ENCODE measurements at regions not wholly inside any gene's neighbourhood (a gene's known extent, or its start where the extent isn't known, plus 50 kb on each side); places are given as distances from the start of the nearest gene placed in this dataset.
"Not testable (repeated sequence)": the region's sequence is repeated elsewhere in the genome, so short reads cannot be mapped to it uniquely, and the experiment has no call there.

DNA sequence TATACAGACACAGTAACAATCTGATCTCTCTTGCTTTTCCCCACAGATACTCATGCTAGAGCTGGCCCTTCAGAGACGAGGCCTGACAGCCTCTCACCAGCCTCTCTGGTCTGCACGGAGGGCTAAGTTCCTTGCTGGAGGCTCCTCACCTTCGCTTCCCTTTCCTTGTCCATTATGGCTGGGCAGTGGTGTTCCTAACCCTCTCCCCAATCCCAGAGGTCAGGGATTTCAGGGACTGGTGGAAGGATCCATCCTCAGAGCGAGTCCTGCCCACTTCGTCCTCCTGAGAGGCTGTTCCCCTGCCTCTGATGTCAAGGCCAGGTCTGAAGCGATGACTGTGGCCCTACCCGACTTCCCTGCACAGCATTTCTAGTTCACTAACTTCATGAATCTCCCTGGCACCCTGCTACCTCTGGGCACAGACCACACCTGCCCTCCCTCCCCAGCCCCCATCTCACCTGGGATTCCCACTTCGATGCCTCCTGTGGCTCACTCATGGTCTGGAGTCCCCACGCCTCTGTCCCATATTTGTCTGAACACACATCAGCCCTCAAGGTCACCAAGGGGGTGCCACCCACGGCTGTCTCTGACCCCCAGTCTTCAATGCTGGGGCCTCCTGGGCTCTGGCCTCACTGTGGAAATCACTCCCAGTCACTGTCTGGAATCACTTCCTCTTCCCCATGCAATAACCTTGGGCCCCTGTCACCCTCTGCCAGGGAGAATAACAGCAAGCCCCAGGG, 124.9 kb upstream of the PRR20G start:
- no peak for DNase-seq

DNA sequence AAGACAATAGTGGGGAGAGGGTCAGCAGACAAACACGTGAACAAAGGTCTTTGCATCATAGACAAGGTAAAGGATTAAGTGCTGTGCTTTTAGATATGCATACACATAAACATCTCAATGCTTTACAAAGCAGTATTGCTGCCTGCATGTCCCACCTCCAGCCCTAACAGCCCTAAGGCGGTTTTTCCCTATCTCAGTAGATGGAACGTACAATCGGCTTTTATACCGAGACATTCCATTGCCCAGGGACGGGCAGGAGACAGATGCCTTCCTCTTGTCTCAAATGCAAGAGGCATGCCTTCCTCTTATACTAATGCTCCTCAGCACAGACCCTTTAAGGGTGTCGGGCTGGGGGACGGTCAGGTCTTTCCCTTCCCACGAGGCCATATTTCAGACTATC, 124.0 kb upstream of the PRR20G start:
- DNase-seq: not testable (repeated sequence)

DNA sequence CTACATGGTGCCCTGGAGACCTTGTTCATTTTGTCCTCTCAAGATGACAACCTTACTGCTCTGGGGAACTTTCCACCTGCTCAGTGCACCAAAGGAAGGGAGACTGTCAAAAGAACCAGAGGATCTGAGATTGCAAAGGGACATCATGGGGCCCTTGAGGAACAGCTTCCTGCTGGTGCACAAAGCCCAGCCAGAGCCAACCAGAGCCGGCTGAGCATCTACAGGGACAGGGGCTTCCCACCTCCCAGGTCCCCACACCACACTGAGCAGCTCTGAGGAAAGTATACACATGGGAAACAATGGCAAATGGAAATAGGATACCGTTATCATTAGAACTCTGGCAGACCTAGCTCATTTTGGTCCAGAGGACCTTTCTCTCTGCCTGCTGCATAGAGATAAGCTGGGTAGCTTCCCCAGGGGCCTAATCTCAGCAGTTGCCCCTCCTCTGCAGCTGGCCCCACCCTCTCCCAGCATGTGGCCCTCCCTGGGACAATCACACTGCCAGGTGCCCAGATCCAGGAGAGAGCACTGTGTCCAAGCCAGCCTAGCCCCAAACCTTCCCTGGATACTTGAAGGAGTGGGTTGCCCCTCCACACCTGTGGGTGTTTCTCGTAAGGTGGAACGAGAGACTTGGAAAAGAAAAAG, 123.4 kb upstream of the PRR20G start:
- DNase-seq: no peak

DNA sequence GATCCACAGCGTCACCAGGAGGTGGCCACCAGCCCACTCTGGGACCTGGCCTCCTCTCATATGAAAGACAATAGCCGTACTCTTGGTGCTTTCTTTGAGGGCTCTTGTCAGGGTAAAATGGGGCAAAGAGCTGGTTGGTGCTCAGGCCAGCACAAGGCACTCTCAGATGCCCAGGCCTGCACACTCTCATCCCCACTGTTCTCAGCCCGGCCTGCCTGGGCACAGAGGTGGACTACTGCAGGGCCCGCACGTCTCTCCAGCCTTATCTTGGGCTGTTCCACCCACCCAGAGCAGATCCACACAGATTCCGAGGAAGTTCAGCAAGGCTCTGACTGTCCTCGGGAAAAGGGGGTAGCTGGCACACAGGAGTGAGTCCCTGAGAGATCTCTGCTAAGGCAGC, 122.8 kb upstream of the PRR20G start:
- DNase-seq: no peak

DNA sequence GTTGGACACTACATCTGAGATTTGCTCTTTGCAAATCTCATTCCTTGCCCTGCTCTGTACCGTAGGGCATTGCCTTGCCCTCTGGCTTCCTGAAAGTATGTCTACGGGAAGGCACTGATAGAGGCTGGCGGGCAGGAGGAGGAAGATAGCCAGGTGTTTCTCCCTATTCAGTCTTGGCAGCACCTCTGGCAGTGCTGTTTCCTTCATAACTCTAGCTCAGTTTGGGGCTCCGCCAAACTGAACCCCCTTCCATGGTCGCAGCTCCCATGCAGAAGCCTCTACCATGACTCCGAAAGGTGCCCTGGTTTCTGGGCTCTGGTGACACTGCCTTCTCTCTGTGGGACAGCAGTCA, 122.3 kb upstream of the PRR20G start:
- no peak for DNase-seq

DNA sequence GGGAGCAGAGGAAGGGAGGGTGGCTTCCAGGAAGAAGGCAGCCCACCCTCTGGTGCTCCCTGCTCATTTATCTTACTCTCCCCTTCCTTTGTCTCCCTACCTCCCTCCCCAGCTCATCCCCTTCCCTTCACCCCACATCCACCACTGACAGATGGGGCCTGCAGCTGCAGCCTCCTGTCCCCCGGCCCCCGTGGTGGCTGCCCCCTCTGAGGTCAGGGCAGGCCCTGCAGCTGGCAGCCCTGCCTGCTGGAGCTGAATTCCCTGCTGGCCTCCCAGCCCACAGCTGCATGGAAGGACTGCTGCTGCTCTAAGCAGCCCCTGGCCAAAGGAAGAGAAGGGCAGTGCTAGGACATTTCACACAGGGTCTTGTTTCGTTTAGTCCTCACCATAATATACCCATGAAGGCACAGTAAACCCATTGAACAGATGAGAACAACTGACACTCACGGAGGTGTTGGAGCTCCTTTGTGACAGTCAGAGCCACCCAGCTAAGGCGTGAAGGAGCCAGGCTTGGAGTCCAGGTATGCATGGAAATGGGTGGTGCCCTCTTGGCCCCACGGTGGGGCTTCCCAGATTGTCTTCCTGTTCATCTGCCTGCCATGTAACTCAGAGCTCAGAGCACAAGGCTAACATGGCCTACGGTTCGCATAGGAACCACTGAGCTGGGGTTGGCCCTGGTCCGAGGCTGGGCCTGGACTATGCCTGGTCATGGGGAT, 121.7 kb upstream of the PRR20G start:
- DNase-seq: no peak

DNA sequence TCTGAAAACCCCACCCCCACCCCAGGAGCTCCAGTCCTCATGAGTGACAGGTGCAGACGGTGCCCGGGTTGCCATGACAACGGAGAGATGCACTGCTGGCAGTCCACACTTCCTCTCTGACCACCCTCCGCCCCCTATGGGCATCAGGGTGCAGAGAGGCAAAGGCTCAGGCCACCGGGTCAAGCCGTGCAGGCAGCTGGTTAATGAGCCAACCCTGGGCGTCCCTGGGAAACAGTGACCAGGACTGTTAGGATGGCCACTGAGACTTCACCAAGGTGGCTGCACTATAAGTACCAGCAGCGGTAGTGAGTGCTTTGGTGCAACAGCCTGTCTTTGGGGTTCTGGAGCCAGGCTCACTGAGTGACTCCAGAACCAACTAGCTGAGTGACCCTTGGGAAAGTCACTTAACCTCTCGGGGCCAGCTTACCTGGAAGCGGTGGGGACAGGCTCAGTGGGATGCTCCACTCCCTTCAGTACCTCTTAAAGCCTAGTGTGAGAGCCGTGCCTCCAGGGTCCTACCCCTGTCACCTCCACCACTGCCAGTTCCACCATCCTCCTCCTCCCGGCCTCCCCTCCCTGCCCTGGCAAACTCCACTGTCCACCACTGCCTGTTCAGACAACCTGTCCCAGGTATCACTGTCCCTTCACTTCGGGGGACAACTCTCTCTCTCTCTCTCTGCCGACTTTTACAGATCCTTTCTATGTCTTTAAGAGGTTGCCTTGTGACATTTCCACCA, 121.0 kb upstream of the PRR20G start:
- DNase-seq: peak; percentile 20

DNA sequence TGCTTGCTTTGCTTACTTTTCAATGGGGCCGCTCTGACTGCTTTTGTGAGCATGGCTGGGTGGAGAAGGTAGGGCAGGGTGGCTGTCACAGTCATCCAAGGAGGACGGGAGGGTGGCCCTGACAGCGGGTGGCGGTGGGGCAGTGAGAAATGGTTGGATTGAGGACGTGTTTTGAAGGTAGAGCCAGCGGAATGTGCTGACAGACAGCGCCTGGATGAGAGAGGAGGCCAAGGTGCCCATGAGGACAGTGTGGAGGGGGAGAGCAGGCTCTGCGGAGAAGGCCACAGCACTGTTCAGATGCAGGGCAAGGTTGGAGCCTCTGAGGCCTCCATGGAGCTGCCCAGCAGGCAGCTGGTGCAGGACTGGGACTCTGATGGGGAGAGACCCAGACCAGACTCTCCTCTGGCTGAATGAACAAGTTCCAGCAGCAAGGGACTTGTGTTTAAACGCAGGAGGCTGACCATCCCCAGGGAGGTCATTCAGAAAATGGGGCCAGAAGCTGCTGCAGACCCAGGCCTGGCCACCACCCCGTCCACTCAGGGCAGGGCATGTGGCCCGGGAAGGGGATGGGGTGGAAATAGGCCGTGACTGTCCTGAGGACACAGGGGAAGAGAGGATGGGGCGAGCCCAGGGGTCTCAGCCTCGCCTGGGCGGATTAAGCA, 120.3 kb upstream of the PRR20G start:
- no peak for DNase-seq

DNA sequence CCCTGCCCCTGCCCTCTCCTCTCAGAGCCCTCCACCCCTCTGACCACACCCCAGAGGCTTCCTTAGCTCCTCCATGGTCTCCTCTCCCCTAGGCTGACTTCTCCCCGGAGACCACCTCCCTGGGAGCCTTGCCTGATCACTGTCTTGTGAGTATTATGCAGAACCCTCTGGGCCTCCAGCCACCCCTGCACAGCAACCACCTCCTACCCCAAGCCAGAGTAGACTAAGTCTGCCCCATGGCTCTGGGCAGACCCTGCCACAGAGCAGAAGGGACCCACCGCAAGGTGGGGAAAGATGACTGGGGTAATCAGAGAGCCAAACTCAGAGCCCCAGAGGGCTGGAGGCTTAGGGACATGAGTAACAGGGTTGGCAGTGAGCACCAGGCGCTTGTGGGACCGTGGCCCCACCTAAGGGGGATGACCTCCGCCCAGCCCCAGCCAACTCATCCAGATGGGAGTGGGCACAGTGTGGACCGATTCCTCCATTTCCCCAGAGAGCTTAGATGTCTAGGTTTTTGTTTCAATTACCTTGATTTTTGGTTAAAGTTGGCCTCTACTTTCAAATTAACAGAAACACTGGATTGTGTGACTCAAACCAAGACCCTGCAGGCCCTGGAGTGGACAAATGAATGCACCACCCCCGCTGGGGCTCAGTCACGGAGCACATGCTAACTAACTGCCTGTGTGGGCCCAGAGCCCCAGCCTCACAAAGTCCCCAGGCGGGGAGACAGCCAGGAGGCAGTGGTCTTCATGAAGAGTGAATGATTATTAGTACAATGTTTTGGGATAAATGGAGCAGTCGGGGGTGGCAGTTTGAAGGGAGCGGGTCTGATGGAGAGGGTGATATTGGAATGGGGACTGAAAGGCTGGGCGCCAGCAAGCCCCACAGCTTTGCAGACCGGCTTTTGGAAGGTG, 119.4 kb upstream of the PRR20G start:
- DNase-seq: no peak

DNA sequence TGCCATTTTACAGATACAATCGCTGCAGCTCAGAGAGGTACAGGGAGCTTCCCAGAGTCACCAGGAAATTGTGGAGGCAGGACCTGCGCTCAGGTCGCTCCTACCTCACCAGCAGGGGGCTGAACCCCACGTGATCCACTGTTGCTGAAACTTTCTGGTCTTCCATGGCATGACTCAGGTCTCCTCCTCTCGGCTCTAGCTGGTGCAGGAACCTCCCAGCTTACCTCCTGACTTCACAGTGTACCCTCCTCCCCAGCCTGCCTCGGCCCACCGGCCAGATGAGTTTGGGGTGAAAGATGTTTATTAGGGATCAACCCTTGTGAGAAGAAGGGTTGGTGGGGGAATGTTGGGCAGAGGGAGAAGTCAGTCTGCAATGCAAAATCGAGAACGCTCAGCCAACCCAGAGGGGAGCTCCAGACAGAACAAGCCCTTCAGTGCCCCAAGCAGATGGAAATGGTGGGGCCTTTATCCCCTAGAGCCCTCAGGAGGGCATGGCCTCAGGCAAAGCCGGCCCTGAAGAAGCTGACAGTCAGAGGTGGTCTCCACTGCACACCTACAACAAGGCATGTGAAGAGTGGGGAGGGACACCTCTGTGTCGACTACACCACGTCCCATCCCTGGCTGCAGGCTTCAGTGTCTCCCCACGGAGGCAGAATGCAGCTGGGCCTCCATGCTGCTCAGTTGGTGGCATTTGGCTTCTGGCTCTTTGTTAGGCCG, 118.6 kb upstream of the PRR20G start:
- DNase-seq: no peak

DNA sequence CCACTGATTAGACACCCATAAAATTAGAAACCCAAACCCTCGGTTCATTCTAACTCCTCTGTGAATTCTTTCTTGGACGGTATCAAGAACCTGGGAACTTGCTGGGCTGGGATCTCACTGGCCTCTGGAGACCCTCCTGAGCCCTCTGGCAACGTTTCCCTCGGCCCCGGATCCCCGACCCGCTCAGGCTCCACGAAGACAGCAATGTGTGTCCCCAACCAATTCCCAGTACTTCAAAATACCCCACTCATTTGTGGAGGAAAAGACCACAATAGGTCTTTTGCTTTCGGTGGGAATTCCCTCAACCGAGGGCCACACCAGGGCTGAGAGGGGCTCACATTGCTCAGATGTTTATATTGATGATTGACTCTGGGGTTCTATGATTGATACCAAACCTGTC, 117.9 kb upstream of the PRR20G start:
- no peak for DNase-seq

DNA sequence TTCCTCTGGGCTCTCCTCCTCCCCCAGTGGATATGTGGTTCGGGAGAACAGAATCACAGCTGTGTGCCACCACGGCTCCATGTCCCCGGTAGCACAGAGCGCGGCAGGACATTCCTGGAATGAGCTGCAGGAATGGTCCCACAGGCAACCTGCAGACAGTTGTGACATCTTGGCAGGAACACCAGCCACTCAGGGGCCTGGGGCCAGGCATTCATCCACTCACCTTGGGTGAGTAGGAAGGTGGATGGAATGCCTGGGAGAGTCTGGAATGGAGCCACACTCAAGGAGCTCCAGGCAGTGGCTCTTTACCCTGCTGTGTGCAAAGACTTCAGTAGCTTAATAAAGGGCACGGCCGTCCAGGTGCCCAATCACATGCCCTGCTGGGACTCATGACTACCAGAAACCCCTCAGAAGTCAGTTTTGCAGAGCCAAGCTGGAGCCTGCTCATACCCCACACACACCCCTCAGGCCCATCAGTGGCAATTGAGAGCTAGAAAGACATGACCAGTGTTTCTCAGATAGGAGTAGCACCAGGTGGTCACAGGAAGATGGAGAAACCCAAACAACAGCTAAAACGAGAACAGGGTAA, 117.3 kb upstream of the PRR20G start:
- DNase-seq: no peak

DNA sequence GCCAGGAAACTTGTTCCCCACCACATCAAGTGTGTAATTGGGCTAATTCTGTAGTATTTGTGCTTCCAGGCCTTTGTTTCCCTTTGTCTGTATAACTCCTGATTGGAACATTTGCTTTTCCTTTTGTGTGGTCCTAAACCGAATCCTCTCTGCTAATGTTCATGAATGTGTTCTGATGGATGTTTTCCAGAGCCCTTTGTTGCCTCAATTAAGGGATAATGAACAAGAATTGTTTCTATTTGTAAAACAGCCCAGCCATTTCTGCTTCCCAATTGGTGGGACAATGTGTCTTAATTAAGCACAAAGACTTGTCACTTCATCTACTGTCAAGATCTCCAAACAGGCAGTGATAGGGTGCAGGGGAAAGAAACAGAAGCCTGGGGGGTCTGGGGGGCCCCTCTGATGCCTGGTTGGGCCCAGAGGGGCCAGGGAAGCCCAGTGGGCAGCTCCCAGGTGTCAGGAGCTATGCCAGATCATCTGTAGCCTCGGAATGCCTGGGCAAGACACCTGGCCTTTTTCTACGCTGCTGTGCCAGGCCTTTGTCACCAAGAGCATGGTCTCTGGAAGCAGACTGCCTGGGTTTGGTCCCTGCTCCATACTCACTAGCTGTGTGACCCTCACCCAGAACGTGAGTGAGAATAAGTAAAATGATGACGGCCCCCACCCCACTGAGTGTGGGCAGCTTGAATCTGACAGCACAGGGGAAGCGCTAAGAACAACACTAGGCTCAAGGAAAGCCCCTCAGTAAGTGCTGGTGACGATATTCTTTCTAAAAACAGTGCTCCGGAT, 116.6 kb upstream of the PRR20G start:
- DNase-seq: peak; percentile 83

DNA sequence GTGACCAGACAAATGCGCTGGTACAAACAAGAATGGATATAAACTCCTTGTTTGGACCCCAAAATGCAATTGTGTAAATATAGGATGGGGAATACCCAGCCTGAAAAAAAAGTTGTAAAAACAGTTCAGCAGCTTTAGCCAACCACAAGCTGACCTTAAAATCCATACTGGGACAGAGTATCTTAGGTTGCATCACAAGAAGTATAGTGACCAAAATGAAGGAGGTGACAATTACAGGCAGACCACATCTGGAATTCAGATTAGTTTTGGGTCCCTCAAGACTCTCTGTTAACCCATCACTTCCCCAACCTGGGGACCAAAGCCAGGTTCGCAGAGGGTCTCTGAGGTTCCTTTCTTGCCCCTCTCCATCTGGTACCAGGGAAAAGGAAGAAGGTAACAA, 115.9 kb upstream of the PRR20G start:
- DNase-seq: no peak

DNA sequence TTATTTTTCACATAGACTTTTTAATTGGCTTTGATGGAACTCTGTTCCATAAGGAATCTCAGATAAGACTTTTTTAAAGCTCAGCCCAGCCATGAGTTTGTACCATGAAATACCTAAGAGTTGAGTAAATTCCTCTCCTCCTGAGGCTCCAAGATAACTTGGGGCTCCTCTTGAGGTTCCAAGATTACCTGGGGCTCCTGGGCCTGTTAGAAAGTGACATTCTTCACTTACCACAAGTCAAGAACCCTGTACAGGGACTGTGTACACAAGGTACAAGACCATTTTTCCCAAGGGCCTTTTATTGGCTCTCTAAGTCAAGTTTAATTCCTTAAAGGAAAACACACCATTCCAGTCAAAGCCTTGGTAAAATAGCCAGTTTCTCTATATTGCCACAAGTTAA, 111.3 kb upstream of the PRR20G start:
- DNase-seq: no peak

DNA sequence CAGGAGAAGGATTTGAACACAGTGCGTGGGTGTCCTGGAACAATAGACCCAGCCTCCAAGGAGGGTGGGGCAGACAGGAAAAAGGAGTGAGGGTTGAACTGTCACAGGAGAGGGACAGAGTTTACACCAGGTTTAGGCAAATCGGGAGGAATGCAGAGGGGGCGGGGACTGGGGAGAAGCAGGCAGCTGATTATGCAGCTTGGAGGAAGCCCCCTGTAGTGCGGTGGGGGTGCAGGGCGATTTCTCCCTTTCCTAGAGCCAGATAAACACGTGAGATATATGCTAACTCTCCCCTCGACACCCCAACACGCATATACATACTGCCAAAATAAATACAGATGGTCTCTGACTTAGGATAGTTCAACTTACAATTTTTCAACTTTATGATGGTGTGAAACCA, 108.6 kb upstream of the PRR20G start:
- no peak for DNase-seq

DNA sequence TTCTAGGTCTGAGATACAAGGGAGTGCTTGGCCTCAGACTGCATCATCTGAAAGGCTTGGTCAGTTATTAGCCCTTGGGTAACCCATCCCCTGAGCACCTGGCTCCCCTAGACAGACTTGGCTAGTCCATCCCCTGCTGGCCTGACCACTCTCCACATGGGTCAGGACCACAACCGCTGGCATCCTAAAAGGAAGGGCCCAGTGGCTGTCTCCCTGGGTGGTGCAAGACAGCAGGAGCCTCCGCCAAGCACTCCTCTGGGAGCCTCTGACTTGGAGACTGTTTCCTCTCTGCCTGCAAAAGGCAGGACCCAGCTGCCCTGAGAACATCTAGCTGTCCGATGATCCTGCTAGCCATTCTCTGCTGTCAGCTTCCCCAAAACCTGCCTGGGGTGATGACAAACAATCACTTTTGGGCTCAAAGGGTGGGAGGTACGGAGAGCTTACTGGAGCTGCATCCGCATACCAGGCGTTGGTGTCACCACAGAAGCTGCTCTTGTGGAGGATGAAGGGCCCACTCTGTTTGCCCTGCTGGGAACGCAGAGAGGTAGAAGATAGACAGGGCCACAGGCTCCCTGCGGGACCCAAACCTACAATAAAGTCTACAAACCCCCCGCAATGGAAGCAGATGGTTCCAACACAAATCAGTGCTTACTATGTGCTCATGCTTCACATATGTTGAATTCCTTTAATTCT, 108.0 kb upstream of the PRR20G start:
- DNase-seq: no peak

DNA sequence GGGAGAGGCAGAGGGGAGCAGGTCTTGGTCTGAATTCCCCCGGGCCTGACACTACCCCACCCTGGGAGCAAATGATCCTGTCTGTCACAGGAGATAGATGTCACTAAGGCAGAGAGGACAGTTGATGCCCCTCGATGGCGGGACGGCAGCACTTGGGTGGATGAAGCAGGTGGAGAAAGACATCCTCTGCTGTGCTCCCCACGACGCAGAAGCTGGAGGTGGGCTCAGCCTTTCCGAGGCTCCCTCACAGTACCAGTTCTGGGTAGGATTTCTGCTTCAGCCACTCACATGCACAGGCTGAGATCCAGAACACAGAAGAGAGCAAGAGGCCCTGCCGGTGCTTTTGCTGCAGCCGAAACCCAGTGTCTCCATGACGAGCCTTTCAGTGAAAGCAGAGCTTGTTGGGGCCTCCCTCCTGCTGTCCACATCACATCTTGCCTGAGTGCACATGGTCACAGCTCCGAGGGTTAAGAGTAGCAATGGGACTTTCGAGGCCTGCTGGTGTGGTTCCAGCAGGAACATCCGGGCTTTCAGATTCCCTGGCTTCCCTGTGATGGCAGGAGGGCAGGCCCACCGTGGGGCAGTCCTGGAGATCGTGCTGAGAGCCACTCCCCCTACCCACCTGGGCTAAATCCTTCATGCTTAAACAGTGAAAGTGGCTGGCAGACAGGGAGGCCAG, 107.3 kb upstream of the PRR20G start:
- no peak for DNase-seq

DNA sequence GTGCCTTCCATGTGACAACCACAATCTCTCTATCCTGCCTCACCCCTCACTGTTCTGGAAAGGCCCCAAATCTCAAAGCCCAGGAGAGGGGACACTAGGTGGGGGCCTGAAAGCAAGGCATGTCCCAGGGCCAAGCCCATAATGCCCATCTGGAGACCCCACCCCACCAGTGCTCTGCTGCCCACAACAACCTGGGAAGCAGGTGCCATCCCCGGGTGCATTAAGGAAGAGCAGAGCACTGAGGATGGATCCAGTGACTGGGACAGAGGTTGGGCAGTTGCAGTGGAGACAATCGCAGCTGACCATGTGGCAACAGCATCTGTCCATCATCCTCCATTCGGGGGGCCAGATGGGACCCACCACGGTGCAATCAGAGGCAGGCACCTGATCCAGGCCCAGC, 106.2 kb upstream of the PRR20G start:
- DNase-seq: no peak
